Activated CD8-positive, alpha-beta memory T cell treated with anti-CD3 and anti-CD28 coated beads, Interleukin-2, amount 50 U/mL, for 24 hours (primary cell): ENCODE measurements at regions not wholly inside any gene's neighbourhood (a gene's known extent, or its start where the extent isn't known, plus 50 kb on each side); places are given as distances from the start of the nearest gene placed in this dataset.

Source experiments
- DNase-seq: peaks from one replicate; pipeline ENCODE4 v3.0.0-alpha.2; 2020; ENCODE audit errors: extremely low read depth

DNA sequence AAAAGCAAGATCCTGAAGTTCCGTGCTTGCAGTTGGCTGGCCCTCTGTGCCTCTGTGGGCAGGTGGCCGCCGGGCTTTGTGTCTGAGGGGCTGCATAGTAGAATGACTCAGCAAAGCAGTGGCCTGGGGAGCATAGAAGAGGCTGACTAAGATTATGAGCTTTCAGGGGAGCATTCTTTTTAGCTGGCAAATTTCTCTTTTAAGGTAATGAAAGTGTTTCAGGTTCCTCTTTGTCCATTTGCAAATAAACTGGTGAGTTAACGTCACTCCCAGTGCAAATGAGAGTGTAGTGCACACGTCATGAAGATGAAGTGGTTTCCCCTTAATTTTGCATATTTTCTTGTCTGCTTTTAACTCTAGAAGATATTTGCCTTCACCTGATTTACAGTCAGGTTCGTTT, 98.6 kb downstream of the BCL2L11 start:
- DNase-seq, result no peak

DNA sequence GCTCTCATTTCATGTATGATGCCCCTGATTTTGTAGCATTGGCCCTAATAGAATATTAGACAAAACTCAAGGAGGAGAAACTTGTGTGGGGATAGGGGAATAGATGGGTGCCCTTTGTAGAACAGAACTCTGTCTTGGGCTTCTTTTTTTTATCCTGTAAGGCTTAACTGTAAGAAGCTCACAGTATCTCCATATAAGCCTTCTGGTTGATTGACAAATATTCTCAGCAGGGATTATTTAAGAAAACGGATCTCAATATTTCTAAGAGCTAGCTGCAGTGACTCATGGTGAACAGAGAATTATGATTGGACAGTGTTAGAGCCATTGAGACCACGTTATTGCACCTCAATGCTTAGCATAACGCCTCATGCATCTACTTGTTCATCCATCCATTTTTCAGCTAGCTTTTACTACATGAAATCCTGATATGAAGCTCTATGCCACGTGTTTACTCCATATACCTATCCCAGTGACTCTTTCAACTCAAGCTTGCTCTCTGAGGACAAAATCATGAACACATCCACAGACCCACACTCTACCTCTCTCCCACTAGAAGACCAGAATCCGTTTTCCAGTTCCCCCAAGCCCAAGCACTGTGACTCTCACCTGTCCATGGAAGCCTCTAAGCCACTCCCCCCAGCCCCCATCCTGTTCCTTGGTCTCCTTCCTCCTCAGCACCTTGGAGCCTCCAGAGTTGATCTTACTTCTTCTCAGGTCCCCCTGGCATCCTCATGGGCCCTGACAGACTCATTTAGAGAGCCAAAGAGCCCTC, 99.2 kb downstream of the BCL2L11 start:
- no peak for DNase-seq

DNA sequence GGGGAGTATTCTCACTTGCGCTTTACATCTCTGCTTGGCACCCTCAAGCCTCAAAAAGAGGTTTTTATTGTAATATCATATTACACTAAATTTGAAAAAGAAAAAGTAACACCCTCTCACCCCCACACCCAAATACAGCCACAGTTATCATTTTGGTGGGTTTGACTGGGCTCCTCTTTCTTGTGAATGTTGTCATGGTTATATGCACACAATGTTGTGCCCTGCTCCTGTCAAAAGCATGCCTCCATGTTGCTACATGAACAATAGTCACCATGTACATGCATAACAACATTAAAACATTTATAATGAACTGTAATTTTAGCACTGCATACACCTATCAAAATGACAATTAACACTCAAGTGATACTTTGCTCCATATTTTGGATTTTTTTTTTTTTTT, 100.2 kb downstream of the BCL2L11 start:
- no peak for DNase-seq

DNA sequence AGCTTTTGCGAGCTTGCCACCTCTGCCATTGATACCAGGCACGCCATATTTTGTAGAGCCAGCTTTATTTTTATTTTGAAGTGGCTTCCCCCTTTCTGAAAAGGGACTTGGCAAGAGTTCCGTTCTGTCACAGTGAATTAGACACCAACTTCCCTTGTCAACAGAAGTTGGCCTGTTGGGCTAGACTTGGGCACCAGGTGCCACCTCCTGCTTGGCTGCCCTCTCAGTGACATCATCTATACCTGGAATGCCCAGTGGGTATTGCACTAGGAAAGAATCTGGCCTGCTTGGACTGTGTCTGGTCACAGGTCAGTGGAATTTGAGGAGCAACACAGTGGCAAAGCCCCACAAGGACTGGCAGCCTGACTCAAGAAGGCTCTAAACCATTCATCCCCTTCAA, 101.0 kb downstream of the BCL2L11 start:
- DNase-seq, result no peak

GRCh38 chr2:111222204-111222866, 101.6 kb downstream of the BCL2L11 start:
- DNase-seq, result no peak

GRCh38 chr2:111225856-111226255, 105.1 kb downstream of the BCL2L11 start:
- no peak for DNase-seq

DNA sequence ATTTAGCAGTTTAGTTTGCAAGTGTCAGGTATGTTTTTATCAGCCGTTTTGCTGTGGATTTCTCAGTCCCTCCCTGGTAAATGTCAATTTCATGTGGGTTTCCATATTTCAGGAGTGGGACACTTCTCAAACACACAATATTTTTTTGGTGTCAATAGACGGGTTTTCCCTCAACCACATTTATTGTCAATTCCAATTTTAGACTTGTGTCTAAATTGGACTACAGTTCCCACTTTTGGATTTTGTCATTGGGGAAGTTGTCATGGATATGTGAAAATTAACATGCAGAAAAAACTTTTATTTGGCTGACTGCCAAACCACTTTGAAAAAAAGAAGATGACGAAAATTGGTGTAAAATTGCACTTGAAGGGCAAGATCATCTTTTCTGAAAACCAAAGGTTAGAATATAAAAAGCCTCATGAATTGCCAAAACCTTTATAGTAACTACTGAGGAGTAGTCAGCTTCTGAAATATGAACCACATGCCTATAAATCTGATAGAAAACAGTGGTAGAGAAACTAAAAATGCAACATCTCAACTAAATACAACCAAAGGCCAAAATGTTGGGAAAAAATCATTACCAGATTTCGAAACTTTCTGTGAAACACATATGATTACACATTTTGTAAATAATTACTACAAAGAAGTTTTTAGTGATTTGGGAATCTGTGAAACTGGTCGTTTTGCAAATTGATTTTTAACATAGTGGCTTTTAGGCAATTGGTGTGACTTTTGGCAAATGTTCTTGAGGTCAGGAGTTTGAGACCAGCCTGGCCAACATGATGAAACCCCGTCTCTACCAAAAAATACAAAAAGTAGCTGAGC, 106.4 kb downstream of the BCL2L11 start:
- DNase-seq, result no peak

- no peak for DNase-seq
These were observed 107.0 kb downstream of the BCL2L11 start for GRCh38 chr2:111227716-111228141.

GRCh38 chr2:111231532-111232252, 111.0 kb downstream of the BCL2L11 start:
- no peak for DNase-seq

- DNase-seq, result no peak
These were observed 114.7 kb downstream of the BCL2L11 start for GRCh38 chr2:111235192-111236015.

- no peak for DNase-seq
These were observed 115.3 kb downstream of the BCL2L11 start for GRCh38 chr2:111236025-111236424.

- no peak for DNase-seq
These were observed 117.6 kb downstream of the BCL2L11 start for GRCh38 chr2:111238296-111238695.

- DNase-seq, result no peak
These were observed 118.4 kb downstream of the BCL2L11 start for GRCh38 chr2:111239107-111239506.

DNA sequence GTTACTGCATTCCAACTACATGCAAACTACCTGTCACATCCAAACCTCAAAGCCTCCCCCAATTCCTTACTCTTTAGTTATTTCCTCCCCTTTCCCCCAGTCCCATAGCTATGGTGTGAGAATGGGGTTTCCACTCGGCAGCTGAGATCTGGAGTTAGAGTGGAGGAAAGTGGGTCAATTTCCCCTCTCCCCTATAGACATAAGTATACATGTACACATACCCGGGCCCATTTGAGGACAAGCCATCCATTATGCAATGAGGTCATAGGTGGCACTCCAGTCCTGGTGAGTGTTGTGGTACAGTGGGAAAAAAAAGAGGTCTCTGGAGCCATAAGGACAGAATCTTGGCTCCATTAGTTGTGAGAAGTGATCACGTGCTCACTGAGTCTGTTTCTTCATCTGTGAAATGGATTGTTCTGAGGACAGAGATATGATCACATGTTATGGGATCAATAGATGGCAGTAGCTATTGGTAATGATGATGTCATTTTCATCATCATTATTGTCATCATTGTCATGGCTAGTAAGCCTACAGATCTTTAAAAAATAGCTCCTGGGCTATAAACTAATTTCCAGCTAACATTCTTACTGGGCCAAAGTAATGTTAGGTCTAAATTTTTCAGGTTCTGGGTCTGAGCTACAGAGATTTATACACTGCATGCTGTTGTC, 119.0 kb downstream of the BCL2L11 start:
- no peak for DNase-seq

DNA sequence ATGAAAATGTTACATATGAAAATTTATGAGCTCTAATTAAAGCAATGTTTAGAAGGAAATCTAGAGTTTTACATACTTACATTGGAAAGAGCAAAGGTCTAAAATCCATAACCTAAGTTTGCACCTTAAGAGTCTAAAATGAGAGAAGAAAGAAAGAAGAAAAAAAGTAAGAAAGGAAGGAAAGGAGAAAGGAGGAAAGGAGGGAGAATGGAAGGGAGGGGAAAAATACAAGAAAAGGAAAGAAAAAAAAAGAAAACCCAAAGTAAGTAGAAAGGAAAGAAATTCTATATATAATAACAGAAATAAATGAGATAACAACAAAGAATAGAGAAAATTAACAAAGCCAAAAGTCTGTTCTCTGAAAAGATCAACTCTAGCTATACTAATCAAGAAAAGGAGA, 122.6 kb downstream of the BCL2L11 start:
- no peak for DNase-seq

- no peak for DNase-seq
These were observed 124.2 kb downstream of the BCL2L11 start for GRCh38 chr2:111244864-111245263.

DNA sequence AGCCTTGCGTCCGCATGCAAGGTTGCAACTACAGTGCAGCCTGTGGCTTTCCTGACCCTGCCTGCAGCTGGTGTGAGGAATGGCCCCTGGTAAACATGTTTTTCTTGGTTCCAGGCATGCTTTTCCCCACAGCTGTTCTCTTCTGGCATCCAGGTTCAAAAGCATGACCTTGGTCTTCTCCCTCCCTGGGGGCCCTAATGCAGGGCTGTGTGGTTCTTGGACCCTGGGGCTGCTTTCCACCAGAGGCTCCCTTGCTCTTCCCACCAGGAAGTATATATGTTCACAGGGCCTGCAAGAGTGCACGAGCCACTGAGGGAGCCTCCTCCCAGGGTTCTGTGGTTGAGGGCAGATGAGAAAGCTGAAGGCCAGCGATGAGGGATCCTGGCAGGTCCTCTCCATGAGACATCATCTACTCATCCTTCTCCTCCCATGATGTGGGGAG, 125.9 kb downstream of the BCL2L11 start:
- no peak for DNase-seq

DNA sequence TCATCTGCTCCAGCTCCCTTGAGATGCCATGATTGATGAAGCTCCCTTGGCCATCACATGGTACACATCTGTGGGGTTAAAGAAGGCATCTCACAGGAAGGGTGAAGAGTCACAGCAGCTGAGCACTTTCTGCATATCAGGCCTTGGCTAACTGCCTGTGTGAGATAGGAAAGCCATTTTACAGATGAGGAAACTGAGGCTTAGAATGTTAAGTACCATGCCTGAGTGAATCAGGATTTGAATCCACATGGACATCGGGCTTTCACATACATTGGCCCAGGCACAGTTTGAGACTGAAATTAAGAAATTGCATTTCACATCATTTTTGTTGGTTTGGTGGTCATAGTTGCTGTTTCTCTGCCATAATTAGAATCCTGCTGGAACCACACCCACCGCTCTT, 126.8 kb downstream of the BCL2L11 start:
- no peak for DNase-seq

- no peak for DNase-seq
These were observed 129.1 kb downstream of the BCL2L11 start for GRCh38 chr2:111249806-111250205.

DNA sequence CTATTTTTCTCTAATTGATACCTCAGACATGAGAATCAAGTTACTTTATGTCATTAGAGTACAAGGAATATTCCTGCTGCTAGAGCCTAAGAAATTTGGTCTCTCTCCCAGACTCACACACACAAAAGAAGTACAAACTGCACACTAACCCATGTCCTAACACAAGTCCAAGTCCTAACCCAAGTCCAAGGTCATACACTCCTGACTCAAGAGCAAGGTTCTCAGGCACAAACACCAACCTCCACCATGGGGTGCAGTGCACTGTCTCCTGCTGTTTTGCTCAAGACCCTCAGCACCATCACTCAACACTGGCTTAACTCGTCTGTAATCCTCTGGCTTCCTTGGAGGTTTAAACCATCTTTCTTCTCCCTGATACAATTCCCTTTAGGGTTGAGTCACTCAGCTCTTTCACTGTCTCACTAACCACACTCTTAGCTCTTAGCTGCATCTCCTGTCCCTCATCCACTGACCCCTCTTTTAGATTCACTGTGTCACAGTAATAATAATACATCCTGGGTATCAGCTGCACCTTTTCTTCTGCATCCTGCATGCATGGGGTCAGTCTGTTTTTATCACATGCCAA, 129.8 kb downstream of the BCL2L11 start:
- DNase-seq, result no peak
